Stimulated activated CD4-positive, alpha-beta T cell treated with anti-CD3 and anti-CD28 coated beads, Interleukin-4, amount 100 ng/mL, for 24 hours (primary cell): ENCODE measurements at regions not wholly inside any gene's neighbourhood (a gene's known extent, or its start where the extent isn't known, plus 50 kb on each side); places are given as distances from the start of the nearest gene placed in this dataset.

Source experiments
- DNase-seq: peaks from one replicate; pipeline ENCODE4 v3.0.0-alpha.2; 2020

DNA sequence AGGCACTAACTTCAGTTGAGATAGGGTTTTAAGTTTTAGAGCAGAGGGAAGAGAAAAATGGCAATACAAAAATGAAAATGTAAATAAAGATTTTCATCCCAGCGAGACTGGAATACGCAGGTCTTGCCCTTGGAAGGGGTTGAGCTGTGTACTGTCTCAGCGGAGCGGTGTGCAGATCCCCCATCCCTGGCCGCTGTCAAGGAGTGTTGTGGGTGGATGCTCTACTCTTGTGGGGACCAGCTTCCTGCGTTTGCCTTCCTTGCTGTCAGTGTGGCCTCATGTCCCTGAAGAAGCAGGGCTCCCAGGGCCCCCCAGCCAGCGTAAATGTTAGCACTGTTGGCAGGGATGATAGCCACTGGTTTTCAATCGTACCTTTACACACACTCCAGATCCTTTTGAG lies 249.7 kb upstream of the PITRM1 start:
- DNase-seq = no peak

DNA sequence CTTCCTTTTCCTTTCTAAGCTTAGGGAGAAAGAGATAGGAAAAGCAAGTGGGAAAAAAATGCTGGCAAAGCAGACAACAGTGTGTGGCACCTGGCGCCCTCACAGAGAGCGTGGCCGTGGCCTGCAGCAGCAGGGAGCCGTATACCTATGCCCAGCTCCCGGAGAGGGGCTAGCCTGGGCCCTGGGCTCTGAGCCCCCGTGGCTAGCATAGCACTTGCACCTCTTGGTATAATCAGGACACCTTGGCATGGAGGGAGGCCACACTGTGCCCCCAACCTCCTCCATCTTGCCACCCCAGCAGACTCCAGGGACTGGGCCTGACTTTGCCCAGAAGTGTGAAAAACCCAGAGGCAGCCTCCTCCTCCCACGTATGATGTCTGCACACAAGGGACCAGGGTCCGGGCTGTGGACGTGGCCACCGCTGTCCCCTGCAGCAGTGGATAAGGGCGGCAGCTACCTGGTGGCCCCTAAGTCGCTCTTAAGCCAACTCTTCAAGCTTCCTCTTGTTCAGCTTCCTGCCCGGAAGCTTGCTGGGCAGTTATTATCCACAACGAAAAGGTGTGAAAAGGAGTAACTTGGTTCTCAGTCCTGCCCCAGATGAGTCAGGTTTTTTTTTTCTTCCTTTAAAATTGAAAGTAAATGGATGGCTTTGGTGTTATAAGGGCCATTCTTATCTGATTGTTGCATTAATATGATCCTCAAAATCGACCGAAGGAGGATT lies 249.1 kb upstream of the PITRM1 start:
- DNase-seq = no peak

- DNase-seq = no peak
Measured at GRCh38 chr10:3420527-3421469, 248.2 kb upstream of the PITRM1 start.

- DNase-seq = no peak
Measured at GRCh38 chr10:3419719-3420495, 247.3 kb upstream of the PITRM1 start.

DNA sequence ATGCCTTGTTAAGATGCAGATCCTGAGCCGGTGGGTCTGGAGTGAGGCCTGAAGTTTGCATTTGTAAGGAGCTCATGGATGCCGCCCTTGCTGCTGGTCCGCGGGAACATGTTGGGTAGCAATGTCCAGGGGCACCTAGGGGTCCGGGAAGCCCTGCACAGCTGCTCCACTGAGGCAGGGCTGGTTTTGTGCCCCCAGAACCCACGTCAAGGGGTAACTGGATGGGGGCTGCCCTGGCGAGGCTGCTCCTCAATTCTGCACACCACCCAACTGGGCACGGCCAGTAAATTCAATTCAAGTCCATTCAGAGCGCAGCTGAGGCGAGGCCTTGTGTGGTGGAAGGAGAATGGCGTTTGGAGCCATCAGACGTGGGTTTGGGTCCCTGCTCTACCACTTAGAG lies 246.3 kb upstream of the PITRM1 start:
- no peak for DNase-seq

- no peak for DNase-seq
Measured at GRCh38 chr10:3418041-3418754, 245.6 kb upstream of the PITRM1 start.

DNA sequence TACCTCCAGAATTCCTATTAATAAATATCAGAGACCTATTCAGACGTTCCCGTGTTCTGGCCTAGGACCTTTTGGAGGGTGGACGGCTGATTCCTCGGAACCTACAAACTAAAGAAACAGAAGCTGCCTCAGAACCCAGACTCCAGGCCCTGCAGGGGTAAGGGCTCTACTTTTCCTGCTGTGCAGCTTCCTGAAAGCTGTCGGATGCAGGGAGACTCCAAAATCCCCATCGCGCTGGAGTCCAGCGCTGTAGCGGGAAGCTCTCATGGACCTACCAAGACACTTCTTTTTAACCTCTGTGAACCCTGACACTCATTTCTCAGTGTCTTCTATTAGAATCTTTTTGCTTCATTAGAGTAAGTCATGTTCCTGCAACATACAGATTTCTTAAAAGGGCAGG lies 244.5 kb upstream of the PITRM1 start:
- DNase-seq = no peak

GRCh38 chr10:3415878-3416605 lies 243.5 kb upstream of the PITRM1 start:
- no peak for DNase-seq

GRCh38 chr10:3415038-3415736 lies 242.6 kb upstream of the PITRM1 start:
- DNase-seq = no peak

GRCh38 chr10:3414667-3415023 lies 242.1 kb upstream of the PITRM1 start:
- DNase-seq = no peak

DNA sequence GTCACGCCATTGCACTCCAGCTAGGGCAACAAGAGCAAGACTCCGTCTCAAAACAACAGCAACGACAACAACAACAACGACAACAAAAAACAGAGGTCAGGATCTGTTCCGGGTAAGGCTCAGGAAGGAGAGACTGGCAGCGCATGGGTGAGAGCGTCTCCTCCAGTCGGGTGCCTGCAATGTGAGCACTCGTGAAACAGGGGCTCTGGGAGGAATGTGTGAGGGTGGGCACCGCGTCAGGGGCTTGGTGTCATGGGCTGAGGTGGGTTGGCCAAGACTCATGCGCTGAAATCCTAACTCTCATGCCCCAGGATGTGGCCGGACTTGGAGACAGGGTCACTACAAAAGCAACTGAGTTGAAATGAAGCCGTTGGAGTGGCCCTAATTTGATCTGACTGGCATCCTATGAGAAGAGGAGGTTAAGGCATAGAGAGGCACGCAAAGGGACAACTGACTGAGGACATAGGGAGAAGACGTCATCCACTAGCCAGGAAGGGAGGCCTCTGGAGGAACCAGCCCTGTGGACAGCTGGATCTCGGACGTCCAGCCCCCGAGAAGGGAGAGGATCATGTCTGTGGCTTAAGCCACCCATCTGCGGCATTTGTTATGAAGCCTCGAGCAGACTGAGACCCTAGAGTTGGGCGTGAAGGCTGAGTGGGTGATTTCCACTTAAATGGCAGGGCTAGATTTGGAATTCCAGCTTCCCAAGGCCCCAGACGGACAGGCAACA lies 241.5 kb upstream of the PITRM1 start:
- no peak for DNase-seq

GRCh38 chr10:3412646-3413045 lies 240.1 kb upstream of the PITRM1 start:
- no peak for DNase-seq

DNA sequence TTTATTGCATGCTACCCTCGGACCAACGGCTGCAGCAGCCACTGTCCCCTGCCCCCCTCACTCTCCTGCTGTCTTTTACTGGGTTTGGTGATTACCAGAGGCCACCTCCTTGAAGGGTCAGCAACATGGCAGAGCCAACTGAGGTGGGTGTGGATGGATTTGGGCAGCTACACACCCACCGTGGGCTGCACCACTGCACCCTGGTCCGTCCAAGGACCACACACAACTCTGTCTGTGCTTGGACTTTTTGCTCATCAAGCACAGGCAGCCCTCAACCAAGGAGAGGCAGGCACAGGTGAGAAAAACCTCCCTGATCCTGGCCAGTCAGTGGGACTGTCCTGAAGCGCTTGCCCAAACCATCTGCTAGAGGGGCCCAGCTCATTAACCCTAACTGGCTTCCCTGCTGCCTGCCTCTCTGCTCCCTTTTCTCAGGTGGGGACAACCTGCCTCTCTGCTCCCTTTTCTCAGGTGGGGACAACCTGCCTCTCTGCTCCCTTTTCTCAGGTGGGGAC lies 239.5 kb upstream of the PITRM1 start:
- DNase-seq = no peak

GRCh38 chr10:3411044-3411443 lies 238.5 kb upstream of the PITRM1 start:
- no peak for DNase-seq

- no peak for DNase-seq
Measured at GRCh38 chr10:3409928-3410327, 237.3 kb upstream of the PITRM1 start.

DNA sequence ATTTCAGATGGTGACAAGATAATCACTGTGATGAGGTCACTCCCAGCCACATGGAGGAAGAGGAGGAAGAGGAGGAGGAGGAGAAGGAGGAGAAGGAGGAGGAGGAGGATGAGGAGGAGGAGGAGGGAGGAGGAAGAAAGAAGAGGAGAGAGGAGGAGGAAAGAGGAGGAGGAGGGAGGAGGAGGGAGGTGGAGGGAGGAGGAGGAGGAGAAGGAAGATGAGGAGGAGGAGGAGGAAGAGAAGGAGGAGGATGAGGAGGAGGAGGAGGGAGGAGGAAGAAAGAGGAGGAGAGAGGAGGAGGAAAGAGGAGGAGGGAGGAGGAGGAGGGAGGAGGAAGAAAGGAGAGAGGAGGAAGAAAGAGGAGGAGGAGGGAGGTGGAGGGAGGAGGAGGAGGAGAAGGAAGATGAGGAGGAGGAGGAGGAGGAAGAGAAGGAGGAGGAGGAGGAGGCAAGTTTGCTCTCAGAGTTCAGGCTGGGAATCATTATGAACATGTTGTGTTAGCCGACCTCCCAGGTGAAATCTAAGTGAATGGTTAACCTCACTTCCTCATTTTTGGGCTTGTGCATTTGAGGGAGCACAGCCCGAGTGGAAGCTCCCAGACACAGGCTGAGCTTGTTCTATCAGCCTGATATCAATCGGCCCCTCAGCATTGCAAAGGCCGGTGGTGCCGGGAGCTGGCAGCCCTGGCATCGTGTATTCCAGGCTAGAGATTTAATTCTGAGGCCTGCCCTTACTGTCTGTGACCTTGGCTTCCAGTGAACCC lies 236.2 kb upstream of the PITRM1 start:
- DNase-seq = no peak

DNA sequence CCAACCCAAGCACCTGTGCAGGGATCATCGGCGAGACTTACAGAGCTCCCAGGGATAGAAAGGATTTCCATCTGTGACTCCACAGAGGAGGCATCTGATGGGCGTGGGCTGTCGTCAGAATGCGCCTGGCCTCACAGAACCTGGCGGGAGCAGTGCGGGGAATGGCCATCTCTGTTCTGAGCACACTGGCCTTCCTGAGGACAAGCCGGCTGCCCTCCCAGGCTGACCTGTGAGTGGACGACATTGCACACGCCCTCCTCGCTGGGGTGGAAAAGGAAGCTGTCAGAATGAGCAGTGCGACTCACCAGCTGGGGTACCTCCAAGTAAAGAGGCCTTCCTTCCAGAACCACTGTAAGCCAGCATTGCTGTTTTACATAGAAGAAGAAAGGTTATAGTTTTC lies 234.6 kb upstream of the PITRM1 start:
- no peak for DNase-seq

- DNase-seq = no peak
Measured at GRCh38 chr10:3406556-3406955, 234.0 kb upstream of the PITRM1 start.

DNA sequence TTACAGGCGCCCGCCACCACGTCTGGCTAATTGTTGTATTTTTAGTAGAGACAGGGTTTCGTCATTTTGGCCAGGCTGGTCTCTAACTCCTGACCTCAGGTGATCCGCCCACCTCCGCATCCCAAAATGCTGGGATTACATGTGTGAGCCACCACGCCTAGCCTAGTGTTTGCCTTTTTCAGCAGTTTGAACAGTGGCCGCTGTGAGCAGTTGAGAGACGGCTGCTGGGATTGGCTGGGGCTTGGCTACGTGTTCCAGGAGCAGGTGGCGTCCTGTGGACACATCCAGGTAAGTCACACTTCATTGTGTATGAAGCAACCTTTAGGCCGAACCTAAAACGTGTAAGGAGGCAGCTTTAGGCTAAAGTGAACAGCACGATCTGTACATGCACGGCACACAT lies 231.8 kb upstream of the PITRM1 start:
- DNase-seq = no peak
